HEK293T (cell line): ENCODE measurements at regions not wholly inside any gene's neighbourhood (a gene's known extent, or its start where the extent isn't known, plus 50 kb on each side); places are given as distances from the start of the nearest gene placed in this dataset.

Experiments
- BHLHE40 ChIP-seq: fragments of 450-650 bp; IDR thresholded peaks from 2 replicates; pipeline ENCODE4 v1.6.1; 2016; ENCODE audit warnings: mild to moderate bottlenecking, moderate library complexity, borderline replicate concordance
- CTBP1 ChIP-seq: fragments of 450-650 bp; IDR thresholded peaks from 2 replicates; pipeline ENCODE4 v1.6.1; 2016; ENCODE audit warnings: borderline replicate concordance
- ELF4 ChIP-seq: fragments of 450-650 bp; IDR thresholded peaks from 2 replicates; pipeline ENCODE4 v1.6.1; 2017; ENCODE audit warnings: antibody characterized with exemption
- FOXM1 ChIP-seq: fragments of 450-650 bp; IDR thresholded peaks from 2 replicates; pipeline ENCODE4 v1.6.1; 2017; ENCODE audit warnings: mild to moderate bottlenecking, borderline replicate concordance
- HDGF ChIP-seq: fragments of 450-650 bp; IDR thresholded peaks from 2 replicates; pipeline ENCODE4 v1.6.1; 2017; ENCODE audit warnings: antibody characterized with exemption, borderline replicate concordance
- LEF1 ChIP-seq: fragments of 450-650 bp; IDR thresholded peaks from 2 replicates; pipeline ENCODE4 v1.6.1; 2017; ENCODE audit warnings: mild to moderate bottlenecking, borderline replicate concordance

- TF ChIP-seq CTBP1 (no peak), LEF1 (no peak), FOXM1 (no peak), BHLHE40 (no peak), ELF4 (no peak), HDGF (no peak)
These were observed 78.3 kb upstream of the HTR2A start for GRCh38 chr13:46975173-46975572.
